Mucosa of rectum (tissue), 2 donors: ENCODE measurements at regions not wholly inside any gene's neighbourhood (a gene's known extent, or its start where the extent isn't known, plus 50 kb on each side); places are given as distances from the start of the nearest gene placed in this dataset.
"Not testable (repeated sequence)": the region's sequence is repeated elsewhere in the genome, so short reads cannot be mapped to it uniquely, and the experiment has no call there.

Source experiments
- H3K27ac ChIP-seq, 2 donors: one replicate each; pipeline ENCODE4 v1.7.0; 2013; ENCODE audit warnings: inconsistent platforms in 2 of 2, low read depth in 2 of 2, low read length in 2 of 2
- H3K27me3 ChIP-seq, 2 donors: one replicate each; pipeline ENCODE4 v1.7.0; 2013; ENCODE audit warnings: low read length in 2 of 2; ENCODE audit not compliant: control insufficient read depth in 2 of 2, insufficient read depth in 2 of 2
- H3K36me3 ChIP-seq, 2 donors: one replicate each; pipeline ENCODE4 v1.7.0; 2013; ENCODE audit warnings: low read length in 2 of 2; ENCODE audit not compliant: control insufficient read depth in 2 of 2, insufficient read depth in 2 of 2
- H3K4me1 ChIP-seq, 2 donors: one replicate each; pipeline ENCODE4 v1.7.0; 2013; ENCODE audit warnings: low read length in 2 of 2, mild to moderate bottlenecking in 1 of 2; ENCODE audit not compliant: control insufficient read depth in 2 of 2, insufficient read depth in 2 of 2
- H3K4me3 ChIP-seq, 2 donors: one replicate each; pipeline ENCODE4 v1.7.0; 2013; ENCODE audit warnings: low read length in 2 of 2
- H3K9ac ChIP-seq, 2 donors: one replicate each; pipeline ENCODE4 v1.7.0; 2013; ENCODE audit warnings: low read length in 2 of 2, low read depth in 1 of 2, mild to moderate bottlenecking in 1 of 2
- H3K9me3 ChIP-seq, 2 donors: one replicate each; pipeline ENCODE4 v1.7.0; 2013; ENCODE audit warnings: low read length in 2 of 2; ENCODE audit not compliant: control insufficient read depth in 2 of 2
- donor health status: healthy.
- donor health status: Normal muscosa, but diverticular disease.

DNA sequence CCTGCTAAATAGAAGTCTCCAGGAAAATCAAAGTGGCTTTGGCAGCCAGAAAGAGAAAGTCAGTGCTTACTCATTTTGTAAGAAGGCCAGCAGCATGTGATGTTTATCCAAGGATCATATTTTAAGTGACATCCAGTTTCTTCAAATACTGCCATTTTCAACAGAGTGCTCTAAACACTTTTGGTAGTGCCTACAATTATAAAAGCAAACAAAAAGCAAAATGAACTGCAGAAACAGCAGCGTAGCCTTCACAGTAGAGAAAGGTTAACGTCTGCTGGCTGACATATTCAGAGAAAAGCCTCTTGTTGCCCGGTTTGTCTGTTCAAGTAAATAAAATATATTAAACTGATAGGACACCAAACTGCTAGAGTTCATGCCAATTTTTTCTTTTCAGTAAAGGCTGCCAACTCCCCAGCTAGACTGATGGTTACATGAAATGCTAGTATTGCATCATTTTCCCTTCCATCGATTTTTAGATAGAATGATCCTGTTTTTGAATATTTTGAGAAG is 705.7 kb upstream of the SLC35B3 start:
- Histone ChIP-seq H3K9me3 (no peaks in the 10 kb centered on the region), H3K4me3 (no peak overlapping the region), H3K9ac (no peak overlapping the region), H3K4me1 (no peaks in the 10 kb centered on the region), H3K27me3 (no peaks in the 10 kb centered on the region), H3K36me3 (no peaks in the 10 kb centered on the region), H3K27ac (no peak overlapping the region)

DNA sequence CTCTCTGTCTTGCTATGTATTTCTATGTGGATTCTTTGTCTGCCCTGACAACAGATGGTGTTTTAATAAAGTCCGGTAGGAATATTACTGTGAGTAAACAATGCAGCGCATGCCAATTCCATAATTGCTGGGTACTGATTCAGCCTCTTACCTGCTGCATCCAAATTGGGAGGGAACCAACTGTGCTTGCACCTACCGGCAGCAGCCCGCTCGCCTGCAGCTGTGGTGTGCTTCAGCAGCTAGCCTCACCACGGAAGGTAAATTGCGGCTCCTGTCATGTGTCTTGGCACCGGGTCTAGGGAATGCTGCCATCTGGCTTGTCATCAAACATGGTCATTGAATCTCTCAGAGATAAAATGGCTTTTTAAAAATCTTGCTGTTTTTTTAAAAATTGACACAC is 704.8 kb upstream of the SLC35B3 start:
- no peaks in the 10 kb centered on the region for H3K9me3 ChIP-seq
- H3K9ac ChIP-seq, result no peak overlapping the region

GRCh38 chr6:9139746-9140145 is 704.4 kb upstream of the SLC35B3 start:
- Histone ChIP-seq H3K4me3 (no peak overlapping the region), H3K27me3 (no peaks in the 10 kb centered on the region), H3K36me3 (no peaks in the 10 kb centered on the region), H3K4me1 (no peaks in the 10 kb centered on the region), H3K9me3 (no peaks in the 10 kb centered on the region), H3K27ac (no peak overlapping the region), H3K9ac (no peak overlapping the region)

More for the DNA sequence above, 704.8 kb upstream of the SLC35B3 start:
- H3K4me1 ChIP-seq, result no peaks in the 10 kb centered on the region
- no peak overlapping the region for H3K4me3 ChIP-seq
- no peaks in the 10 kb centered on the region for H3K36me3 ChIP-seq
- no peaks in the 10 kb centered on the region for H3K27me3 ChIP-seq
- H3K27ac ChIP-seq, result no peak overlapping the region

GRCh38 chr6:9138936-9139335 is 703.6 kb upstream of the SLC35B3 start:
- H3K4me1 ChIP-seq, result no peaks in the 10 kb centered on the region
- H3K27ac ChIP-seq, result no peak overlapping the region
- no peaks in the 10 kb centered on the region for H3K9me3 ChIP-seq
- H3K4me3 ChIP-seq, result no peak overlapping the region
- no peaks in the 10 kb centered on the region for H3K27me3 ChIP-seq
- H3K9ac ChIP-seq, result no peak overlapping the region
- no peaks in the 10 kb centered on the region for H3K36me3 ChIP-seq

DNA sequence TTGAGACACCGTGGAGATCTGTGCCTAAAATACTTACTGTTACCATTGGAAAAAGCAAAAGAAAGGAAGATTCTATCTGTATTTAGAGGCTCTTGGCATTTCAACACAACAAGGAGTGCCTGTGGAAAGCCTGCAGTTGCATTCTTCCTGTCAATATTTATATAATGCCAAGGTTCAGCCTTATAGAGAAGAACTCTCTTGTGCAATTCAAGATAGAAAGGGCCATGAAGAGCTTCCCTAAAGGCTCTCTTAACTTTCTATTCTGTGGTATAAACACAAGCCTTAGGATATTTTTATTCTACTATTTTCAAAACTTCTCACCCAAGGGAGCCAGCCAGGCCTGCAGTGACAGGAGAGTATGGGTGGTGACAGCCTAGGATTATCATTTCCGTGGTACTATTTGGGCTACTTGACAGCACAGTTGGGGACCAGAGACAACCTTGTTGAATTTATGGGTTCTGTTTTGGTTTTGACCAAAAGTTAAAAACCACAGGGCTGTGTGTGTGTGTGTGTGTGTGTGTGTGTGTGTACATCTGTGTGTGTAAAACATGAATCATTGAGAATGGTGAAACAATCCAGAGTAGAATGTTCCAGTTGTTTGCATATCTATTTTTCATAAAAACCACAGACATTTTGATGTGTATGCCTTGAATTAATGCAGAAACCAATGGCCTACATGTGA is 700.9 kb upstream of the SLC35B3 start:
- Histone ChIP-seq H3K9ac (no peak overlapping the region), H3K27me3 (no peaks in the 10 kb centered on the region), H3K4me1 (no peaks in the 10 kb centered on the region)

GRCh38 chr6:9131616-9132015 is 696.3 kb upstream of the SLC35B3 start:
- Histone ChIP-seq H3K27me3 (no peaks in the 10 kb centered on the region), H3K9me3 (no peaks in the 10 kb centered on the region)

More for the DNA sequence above, 700.9 kb upstream of the SLC35B3 start:
- Histone ChIP-seq H3K36me3 (no peaks in the 10 kb centered on the region), H3K9me3 (no peaks in the 10 kb centered on the region), H3K4me3 (no peak overlapping the region), H3K27ac (no peak overlapping the region)

GRCh38 chr6:9131201-9131600 is 695.9 kb upstream of the SLC35B3 start:
- Histone ChIP-seq H3K36me3 (no peaks in the 10 kb centered on the region), H3K4me1 (no peaks in the 10 kb centered on the region), H3K27ac (no peak overlapping the region), H3K27me3 (no peaks in the 10 kb centered on the region), H3K9me3 (no peaks in the 10 kb centered on the region), H3K9ac (no peak overlapping the region), H3K4me3 (no peak overlapping the region)

More at GRCh38 chr6:9131616-9132015, 696.3 kb upstream of the SLC35B3 start:
- no peak overlapping the region for H3K4me3 ChIP-seq
- H3K9ac ChIP-seq, result no peak overlapping the region
- H3K4me1 ChIP-seq, result no peaks in the 10 kb centered on the region
- no peaks in the 10 kb centered on the region for H3K36me3 ChIP-seq
- H3K27ac ChIP-seq, result no peak overlapping the region

GRCh38 chr6:9128970-9129369 is 693.6 kb upstream of the SLC35B3 start:
- no peaks in the 10 kb centered on the region for H3K36me3 ChIP-seq
- H3K9me3 ChIP-seq, result no peaks in the 10 kb centered on the region
- H3K4me1 ChIP-seq, result no peaks in the 10 kb centered on the region
- H3K9ac ChIP-seq, result no peak overlapping the region
- H3K4me3 ChIP-seq, result no peak overlapping the region
- no peak overlapping the region for H3K27ac ChIP-seq
- no peaks in the 10 kb centered on the region for H3K27me3 ChIP-seq

- Histone ChIP-seq H3K4me1 (no peaks in the 10 kb centered on the region), H3K27ac (no peak overlapping the region), H3K9ac (no peak overlapping the region), H3K27me3 (no peaks in the 10 kb centered on the region), H3K9me3 (no peaks in the 10 kb centered on the region), H3K4me3 (no peak overlapping the region), H3K36me3 (no peaks in the 10 kb centered on the region)
Measured at GRCh38 chr6:9126878-9127560, 691.7 kb upstream of the SLC35B3 start.

DNA sequence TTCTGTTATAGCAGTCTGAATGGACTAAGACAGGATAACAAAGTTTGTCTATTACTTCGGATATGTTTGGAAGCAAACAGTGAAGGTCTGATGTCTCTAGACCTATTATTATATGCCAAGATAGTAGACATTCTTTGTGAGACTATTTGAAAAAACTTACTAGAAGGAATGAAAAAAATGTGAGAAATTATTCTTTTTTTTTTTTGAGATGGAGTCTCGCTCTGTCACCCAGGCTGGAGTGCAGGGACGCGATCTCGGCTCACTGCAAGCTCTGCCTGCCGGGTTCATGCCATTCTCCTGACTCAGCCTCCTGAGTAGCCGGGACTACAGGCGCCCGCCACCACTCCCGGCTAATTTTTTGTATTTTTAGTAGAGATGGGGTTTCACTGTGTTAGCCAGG is 690.7 kb upstream of the SLC35B3 start:
- H3K4me3 ChIP-seq, result not testable (repeated sequence)

More for the DNA sequence above, 690.7 kb upstream of the SLC35B3 start:
- not testable (repeated sequence) for H3K4me1 ChIP-seq, H3K36me3 ChIP-seq, H3K9me3 ChIP-seq, H3K27me3 ChIP-seq, H3K9ac ChIP-seq, H3K27ac ChIP-seq
